Naive B cell (primary cell): ENCODE measurements at regions not wholly inside any gene's neighbourhood (a gene's known extent, or its start where the extent isn't known, plus 50 kb on each side); places are given as distances from the start of the nearest gene placed in this dataset.
"Not testable (repeated sequence)": the region's sequence is repeated elsewhere in the genome, so short reads cannot be mapped to it uniquely, and the experiment has no call there.

Experiments
- ATAC-seq, 2 donors: fragments of 150-1000 bp; cut with Tn5 transposase; 2 replicates each; pipeline ENCODE4 v1.10.0; 2021; ENCODE audit warnings: low read depth in 2 of 2, mild to moderate bottlenecking in 2 of 2, moderate library complexity in 2 of 2
- DNase-seq: peaks from one replicate; pipeline ENCODE4 v3.0.0; 2022
- H3K27ac Mint-ChIP-seq, 6 donors: one replicate each; pipeline ENCODE4 v1.8.0; 2020 to 2022; ENCODE audit warnings: mild to moderate bottlenecking in 6 of 6, mixed read lengths in 6 of 6, moderate library complexity in 5 of 6, inconsistent platforms in 2 of 6
- H3K27me3 Mint-ChIP-seq, 3 donors: one replicate each; pipeline ENCODE4 v1.8.0; 2021 to 2022; ENCODE audit warnings: mixed read lengths in 3 of 3, mild to moderate bottlenecking in 1 of 3
- H3K36me3 Mint-ChIP-seq, 2 donors: one replicate each; pipeline ENCODE4 v1.8.0; 2020 to 2022; ENCODE audit warnings: mixed read lengths in 2 of 2, inconsistent platforms in 1 of 2, mild to moderate bottlenecking in 1 of 2
- H3K4me1 Mint-ChIP-seq, 3 donors: one replicate each; pipeline ENCODE4 v1.8.0; 2020 to 2022; ENCODE audit warnings: mixed read lengths in 3 of 3, inconsistent platforms in 1 of 3, mild to moderate bottlenecking in 1 of 3, moderate library complexity in 1 of 3
- H3K4me3 Mint-ChIP-seq, 8 donors: one replicate each; pipeline ENCODE4 v1.8.0; 2020 to 2022; ENCODE audit warnings: mild to moderate bottlenecking in 8 of 8, mixed read lengths in 8 of 8, moderate library complexity in 8 of 8, inconsistent platforms in 2 of 8
- H3K9me3 Mint-ChIP-seq, 7 donors: one replicate each; pipeline ENCODE4 v1.8.0; 2020 to 2022; ENCODE audit warnings: mixed read lengths in 7 of 7, mild to moderate bottlenecking in 5 of 7, inconsistent platforms in 2 of 7, moderate library complexity in 1 of 7

GRCh38 chr5:30144059-30144458 lies 1049.4 kb upstream of the CDH6 start:
- not testable (repeated sequence) for DNase-seq, H3K4me1 Mint-ChIP-seq, H3K4me3 Mint-ChIP-seq, H3K27me3 Mint-ChIP-seq, ATAC-seq, H3K27ac Mint-ChIP-seq, H3K36me3 Mint-ChIP-seq
- peaks cover 5 to 30% (median 13%) of the 10 kb centered on the region in 7 donors for H3K9me3 Mint-ChIP-seq

DNA sequence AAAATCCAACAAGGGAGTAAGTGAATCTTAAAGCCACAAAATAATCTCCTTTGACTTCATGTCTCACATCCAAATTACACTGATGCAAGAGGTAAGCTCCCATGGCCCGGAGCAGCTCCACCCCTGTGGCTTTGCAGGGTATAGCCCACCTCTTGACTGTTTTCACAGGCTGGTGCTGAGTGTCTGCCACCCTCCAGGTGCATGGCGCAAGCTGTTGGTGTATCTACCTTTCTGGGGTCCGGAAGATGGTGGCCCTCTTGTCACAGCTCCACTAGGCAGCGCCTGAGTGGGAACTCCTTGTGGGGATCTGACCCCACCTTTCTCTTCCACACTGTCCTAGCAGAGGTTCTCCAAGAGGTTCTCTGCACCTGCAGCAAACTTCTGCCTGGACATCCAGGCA lies 1051.1 kb upstream of the CDH6 start:
- peaks cover 5 to 31% (median 13%) of the 10 kb centered on the region in 7 donors for H3K9me3 Mint-ChIP-seq
- H3K27me3 Mint-ChIP-seq = no peaks in the 10 kb centered on the region
- ATAC-seq (no peak), DNase-seq (no peak)
- H3K4me3 Mint-ChIP-seq = no peak overlapping the region
- no peak overlapping the region for H3K27ac Mint-ChIP-seq
- no peaks in the 10 kb centered on the region for H3K4me1 Mint-ChIP-seq
- no peaks in the 10 kb centered on the region for H3K36me3 Mint-ChIP-seq

DNA sequence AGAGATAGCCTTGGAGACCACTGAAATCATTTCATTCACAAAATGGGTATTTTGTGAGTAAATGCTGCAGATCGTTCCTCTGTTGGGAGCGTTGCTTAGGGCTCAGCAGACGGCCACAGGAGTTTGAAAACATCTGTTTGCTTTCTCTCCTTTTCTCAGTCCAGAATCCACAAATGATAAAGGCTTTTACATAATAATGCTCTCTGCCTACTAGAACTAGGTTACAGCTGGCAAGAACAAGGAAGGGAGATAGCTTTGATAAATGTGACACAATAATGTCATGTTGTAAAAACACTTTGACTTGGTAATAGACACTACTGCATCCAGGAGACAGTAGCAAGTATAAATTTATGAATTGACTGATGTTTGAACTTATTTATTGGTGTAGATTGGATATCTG lies 1072.4 kb upstream of the CDH6 start:
- Mint-ChIP-seq H3K27ac (no peak overlapping the region), H3K27me3 (no peaks in the 10 kb centered on the region), H3K4me3 (no peak overlapping the region), H3K36me3 (no peaks in the 10 kb centered on the region), H3K9me3 (peaks cover 2 to 21% (median 6%) of the 10 kb centered on the region in 7 donors), H3K4me1 (no peaks in the 10 kb centered on the region)
- ATAC-seq (no peak), DNase-seq (no peak)

- Mint-ChIP-seq H3K27me3 (no peaks in the 10 kb centered on the region), H3K27ac (no peak overlapping the region), H3K9me3 (peaks cover 0 to 15% (median 3%) of the 10 kb centered on the region in 7 donors), H3K4me3 (no peak overlapping the region), H3K36me3 (no peaks in the 10 kb centered on the region), H3K4me1 (no peaks in the 10 kb centered on the region)
- DNase-seq (no peak), ATAC-seq (no peak)
Measured at GRCh38 chr5:30117135-30117534, 1076.4 kb upstream of the CDH6 start.

GRCh38 chr5:30113542-30113941 lies 1079.9 kb upstream of the CDH6 start:
- Mint-ChIP-seq H3K9me3 (peaks cover 0 to 15% (median 3%) of the 10 kb centered on the region in 7 donors), H3K4me3 (no peak overlapping the region), H3K4me1 (no peaks in the 10 kb centered on the region), H3K36me3 (no peaks in the 10 kb centered on the region), H3K27me3 (no peaks in the 10 kb centered on the region), H3K27ac (no peak overlapping the region)
- no peak for DNase-seq
- no peak for ATAC-seq

DNA sequence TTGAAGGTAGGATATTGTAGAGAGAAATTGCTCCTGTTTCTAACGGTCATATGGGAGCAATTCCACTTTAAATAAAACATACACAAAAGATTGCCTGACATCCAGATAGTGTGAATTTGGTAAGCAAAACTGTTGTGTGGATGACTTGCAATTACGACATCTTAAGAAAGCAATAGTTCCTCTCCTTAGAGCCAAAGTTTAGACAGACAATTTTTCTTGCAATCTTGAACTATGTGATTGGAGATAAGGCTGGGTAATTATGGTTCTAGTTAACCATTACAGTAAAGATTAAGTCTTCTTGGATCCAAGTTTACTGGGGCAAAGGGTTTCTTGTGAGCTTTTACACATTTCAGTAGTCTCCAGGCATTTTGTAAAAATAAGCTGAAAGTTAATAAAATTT lies 1080.6 kb upstream of the CDH6 start:
- H3K4me3 Mint-ChIP-seq = no peak overlapping the region
- no peaks in the 10 kb centered on the region for H3K4me1 Mint-ChIP-seq
- H3K27me3 Mint-ChIP-seq = no peaks in the 10 kb centered on the region
- ATAC-seq (no peak), DNase-seq (no peak)
- H3K36me3 Mint-ChIP-seq = no peaks in the 10 kb centered on the region
- H3K27ac Mint-ChIP-seq = no peak overlapping the region
- peaks cover 0 to 14% (median 3%) of the 10 kb centered on the region in 7 donors for H3K9me3 Mint-ChIP-seq

- Mint-ChIP-seq H3K9me3 (peaks cover 0 to 12% (median 7%) of the 10 kb centered on the region in 7 donors), H3K27ac (no peak overlapping the region), H3K36me3 (no peaks in the 10 kb centered on the region), H3K4me3 (no peak overlapping the region), H3K4me1 (no peaks in the 10 kb centered on the region), H3K27me3 (no peaks in the 10 kb centered on the region)
- no peak for ATAC-seq
- DNase-seq = no peak
Measured at GRCh38 chr5:30108051-30108450, 1085.4 kb upstream of the CDH6 start.

DNA sequence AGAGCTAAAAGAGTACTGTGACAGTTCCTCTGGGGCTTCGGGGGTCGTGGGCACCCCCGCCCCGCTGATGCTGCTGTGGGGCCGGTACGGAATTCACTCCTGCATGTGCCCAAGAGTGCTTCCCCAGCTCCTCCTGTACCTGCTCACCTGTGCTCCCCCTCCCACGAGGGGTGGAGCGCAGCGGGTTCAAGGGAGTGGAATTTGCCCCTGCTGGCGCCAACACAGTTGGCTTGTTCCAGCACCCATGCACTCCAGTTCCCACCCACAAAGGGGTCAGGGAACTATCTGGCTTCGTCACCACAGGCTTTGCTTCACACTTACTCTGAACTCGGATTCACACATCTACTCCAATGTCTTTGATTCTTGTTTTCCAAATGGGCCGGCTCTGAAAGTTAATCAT lies 1086.9 kb upstream of the CDH6 start:
- H3K27ac Mint-ChIP-seq = no peak overlapping the region
- no peaks in the 10 kb centered on the region for H3K4me1 Mint-ChIP-seq
- peaks cover 0 to 7% (median 2%) of the 10 kb centered on the region in 7 donors for H3K9me3 Mint-ChIP-seq
- no peaks in the 10 kb centered on the region for H3K27me3 Mint-ChIP-seq
- no peaks in the 10 kb centered on the region for H3K36me3 Mint-ChIP-seq
- no peak for ATAC-seq
- no peak overlapping the region for H3K4me3 Mint-ChIP-seq
- DNase-seq = no peak

GRCh38 chr5:30104872-30105596 lies 1088.5 kb upstream of the CDH6 start:
- no peak for DNase-seq
- Mint-ChIP-seq H3K9me3 (peaks cover 0 to 11% (median 6%) of the 10 kb centered on the region in 7 donors), H3K4me3 (no peak overlapping the region)

GRCh38 chr5:30103452-30104202 lies 1089.9 kb upstream of the CDH6 start:
- no peaks in the 10 kb centered on the region for H3K36me3 Mint-ChIP-seq

More at GRCh38 chr5:30104872-30105596, 1088.5 kb upstream of the CDH6 start:
- H3K36me3 Mint-ChIP-seq = no peaks in the 10 kb centered on the region
- ATAC-seq = no peak
- no peaks in the 10 kb centered on the region for H3K27me3 Mint-ChIP-seq
- H3K27ac Mint-ChIP-seq = no peak overlapping the region
- H3K4me1 Mint-ChIP-seq = no peaks in the 10 kb centered on the region

GRCh38 chr5:30103052-30103451 lies 1090.4 kb upstream of the CDH6 start:
- Mint-ChIP-seq H3K27me3 (no peaks in the 10 kb centered on the region), H3K4me1 (no peaks in the 10 kb centered on the region), H3K4me3 (no peak overlapping the region), H3K9me3 (peaks cover 0 to 7% (median 3%) of the 10 kb centered on the region in 7 donors), H3K36me3 (no peaks in the 10 kb centered on the region), H3K27ac (no peak overlapping the region)
- DNase-seq (no peak), ATAC-seq (no peak)

More at GRCh38 chr5:30103452-30104202, 1089.9 kb upstream of the CDH6 start:
- DNase-seq = no peak
- Mint-ChIP-seq H3K4me1 (no peaks in the 10 kb centered on the region), H3K27me3 (no peaks in the 10 kb centered on the region), H3K9me3 (peaks cover 0 to 9% (median 3%) of the 10 kb centered on the region in 7 donors), H3K4me3 (no peak overlapping the region), H3K27ac (no peak overlapping the region)
- no peak for ATAC-seq

- Mint-ChIP-seq H3K4me1 (no peaks in the 10 kb centered on the region), H3K27me3 (no peaks in the 10 kb centered on the region), H3K4me3 (no peak overlapping the region), H3K9me3 (peaks cover 0 to 7% (median 3%) of the 10 kb centered on the region in 7 donors), H3K27ac (no peak overlapping the region), H3K36me3 (no peaks in the 10 kb centered on the region)
- DNase-seq (no peak), ATAC-seq (no peak)
Measured at GRCh38 chr5:30102185-30102584, 1091.3 kb upstream of the CDH6 start.

DNA sequence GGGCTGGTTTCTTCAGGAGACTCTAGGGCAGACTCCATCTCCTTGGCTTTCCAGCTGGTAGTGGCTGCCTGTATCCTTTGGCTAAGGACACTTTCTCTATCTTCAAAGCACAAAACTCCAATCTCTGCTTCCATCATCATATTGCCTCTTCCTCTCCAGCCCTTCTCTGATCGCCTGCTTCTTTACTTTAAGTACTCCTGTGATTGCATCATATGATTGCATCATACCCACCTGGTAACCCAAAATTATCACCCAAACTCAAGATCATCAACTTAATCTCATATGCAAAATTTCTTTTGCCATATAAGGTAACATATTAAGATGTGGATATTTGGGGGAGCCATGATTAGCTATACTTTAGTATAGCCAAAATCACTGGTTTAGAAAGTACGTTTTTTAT lies 1092.6 kb upstream of the CDH6 start:
- no peaks in the 10 kb centered on the region for H3K36me3 Mint-ChIP-seq
- no peak for ATAC-seq

GRCh38 chr5:30100148-30100713 lies 1093.3 kb upstream of the CDH6 start:
- no peak overlapping the region for H3K4me3 Mint-ChIP-seq
- H3K27ac Mint-ChIP-seq = no peak overlapping the region
- no peaks in the 10 kb centered on the region for H3K36me3 Mint-ChIP-seq
- ATAC-seq = no peak
- peaks cover 0 to 6% (median 4%) of the 10 kb centered on the region in 7 donors for H3K9me3 Mint-ChIP-seq
- no peaks in the 10 kb centered on the region for H3K27me3 Mint-ChIP-seq
- no peaks in the 10 kb centered on the region for H3K4me1 Mint-ChIP-seq
- DNase-seq = no peak

More for the DNA sequence above, 1092.6 kb upstream of the CDH6 start:
- DNase-seq = no peak
- no peak overlapping the region for H3K4me3 Mint-ChIP-seq
- H3K27me3 Mint-ChIP-seq = no peaks in the 10 kb centered on the region
- peaks cover 0 to 6% (median 3%) of the 10 kb centered on the region in 7 donors for H3K9me3 Mint-ChIP-seq
- H3K4me1 Mint-ChIP-seq = no peaks in the 10 kb centered on the region
- H3K27ac Mint-ChIP-seq = no peak overlapping the region
